H9 (cell line): ENCODE measurements at regions not wholly inside any gene's neighbourhood (a gene's known extent, or its start where the extent isn't known, plus 50 kb on each side); places are given as distances from the start of the nearest gene placed in this dataset.
A peak's percentile ranks its signal among the peaks of the same experiment; 100 is the strongest.

Experiments used
- DNase-seq: peaks from one replicate; pipeline ENCODE4 v3.0.0-alpha.2; 2017
- H2AFZ ChIP-seq: one replicate; pipeline ENCODE4 v1.6.1; 2013; ENCODE audit warnings: mild to moderate bottlenecking, low read length, control low read depth, moderate library complexity
- H2AK5ac ChIP-seq: 2 replicates; pipeline ENCODE4 v1.6.1; 2013; ENCODE audit warnings: low read length, control low read depth, mixed read lengths; ENCODE audit not compliant: insufficient read length
- H2BK120ac ChIP-seq: one replicate; pipeline ENCODE4 v1.6.1; 2013; ENCODE audit warnings: low read depth, mild to moderate bottlenecking, low read length, control low read depth, inconsistent platforms; ENCODE audit not compliant: poor library complexity, severe bottlenecking
- H2BK12ac ChIP-seq: 2 replicates; pipeline ENCODE4 v1.6.1; 2013; ENCODE audit warnings: low read length, control low read depth, mixed read lengths, low read depth; ENCODE audit not compliant: insufficient read length
- H2BK15ac ChIP-seq: 2 replicates; pipeline ENCODE4 v1.6.1; 2013; ENCODE audit warnings: low read depth, low read length, control low read depth
- H2BK20ac ChIP-seq: one replicate; pipeline ENCODE4 v1.6.1; 2013; ENCODE audit warnings: low read depth, mild to moderate bottlenecking, low read length, control low read depth, inconsistent platforms; ENCODE audit not compliant: poor library complexity, severe bottlenecking
- H2BK5ac ChIP-seq: 2 replicates; pipeline ENCODE4 v1.6.1; 2013; ENCODE audit warnings: low read length, control low read depth, mixed read lengths; ENCODE audit not compliant: insufficient read length
- H3K14ac ChIP-seq: 2 replicates; pipeline ENCODE4 v1.6.1; 2013; ENCODE audit warnings: low read length, control low read depth; ENCODE audit not compliant: insufficient read depth
- H3K18ac ChIP-seq: 2 replicates; pipeline ENCODE4 v1.6.1; 2013; ENCODE audit warnings: low read depth, mild to moderate bottlenecking, mixed read lengths, low read length, control low read depth; ENCODE audit not compliant: insufficient read length
- H3K23ac ChIP-seq: 2 replicates; pipeline ENCODE4 v1.6.1; 2013; ENCODE audit warnings: low read length, control low read depth, mixed read lengths, low read depth; ENCODE audit not compliant: insufficient read length
- H3K23me2 ChIP-seq: 2 replicates; pipeline ENCODE4 v1.6.1; 2013; ENCODE audit warnings: low read depth, mild to moderate bottlenecking, mixed read lengths, low read length, control low read depth; ENCODE audit not compliant: insufficient read length, poor library complexity, severe bottlenecking
- H3K27ac ChIP-seq: 2 replicates; pipeline ENCODE4 v1.5.1; 2013; ENCODE audit warnings: low read length, control low read depth, mixed read lengths, low read depth; ENCODE audit not compliant: insufficient read length
- H3K27me3 ChIP-seq: 2 replicates; pipeline ENCODE4 v1.6.1; 2013; ENCODE audit warnings: low read length, control low read depth, inconsistent platforms; ENCODE audit not compliant: insufficient read depth
- H3K4ac ChIP-seq: 2 replicates; pipeline ENCODE4 v1.6.1; 2013; ENCODE audit warnings: low read depth, mild to moderate bottlenecking, control low read depth, inconsistent platforms, low read length, moderate library complexity
- H3K4me1 ChIP-seq: 2 replicates; pipeline ENCODE4 v1.6.1; 2013; ENCODE audit warnings: low read length, control low read depth, inconsistent platforms; ENCODE audit not compliant: insufficient read depth
- H3K4me2 ChIP-seq: 2 replicates; pipeline ENCODE4 v1.6.1; 2013; ENCODE audit warnings: low read length, control low read depth, mixed read lengths; ENCODE audit not compliant: insufficient read length, insufficient read depth
- H3K56ac ChIP-seq: 2 replicates; pipeline ENCODE4 v1.6.1; 2013; ENCODE audit warnings: low read depth, mild to moderate bottlenecking, mixed read lengths, low read length, control low read depth; ENCODE audit not compliant: insufficient read length
- H3K79me1 ChIP-seq: 2 replicates; pipeline ENCODE4 v1.6.1; 2013; ENCODE audit warnings: low read depth, mild to moderate bottlenecking, moderate library complexity, low read length, control low read depth, inconsistent platforms; ENCODE audit not compliant: insufficient read depth, poor library complexity, severe bottlenecking
- H3K79me2 ChIP-seq: 2 replicates; pipeline ENCODE4 v1.6.1; 2013; ENCODE audit warnings: low read length, control low read depth, inconsistent platforms; ENCODE audit not compliant: insufficient read depth
- H3K9ac ChIP-seq: 2 replicates; pipeline ENCODE4 v1.6.1; 2013; ENCODE audit warnings: low read length, control low read depth, mixed read lengths; ENCODE audit not compliant: insufficient read length; ENCODE audit errors: extremely low read depth
- H3K9me3 ChIP-seq: one replicate; pipeline ENCODE4 v1.6.1; 2013; ENCODE audit warnings: low read depth, low read length, inconsistent platforms; ENCODE audit not compliant: control insufficient read depth
- H3T11ph ChIP-seq: one replicate; pipeline ENCODE4 v1.6.1; 2013; ENCODE audit warnings: mild to moderate bottlenecking, low read length, control low read depth, inconsistent platforms
- H4K20me1 ChIP-seq: one replicate; pipeline ENCODE4 v1.6.1; 2013; ENCODE audit not compliant: control insufficient read depth, insufficient read length, insufficient read depth
- H4K5ac ChIP-seq: 2 replicates; pipeline ENCODE4 v1.6.1; 2013; ENCODE audit warnings: low read depth, mild to moderate bottlenecking, mixed read lengths, low read length, control low read depth; ENCODE audit not compliant: insufficient read length
- H4K8ac ChIP-seq: replicated peaks from 2 replicates; pipeline ENCODE4 v1.6.1; 2013; ENCODE audit warnings: low read length, control low read depth, mixed read lengths, low read depth; ENCODE audit not compliant: insufficient read length
- H4K91ac ChIP-seq: 2 replicates; pipeline ENCODE4 v1.6.1; 2013; ENCODE audit warnings: low read depth, mild to moderate bottlenecking, moderate library complexity, mixed read lengths, low read length, control low read depth; ENCODE audit not compliant: insufficient read length
- H3K27ac Mint-ChIP-seq, 3 experiments: 2 replicates in 2 of 3; 3 replicates in 1 of 3; pipeline ENCODE4 v1.8.0; 2020 to 2021; ENCODE audit warnings: mixed read lengths in 3 of 3, mild to moderate bottlenecking in 1 of 3, moderate library complexity in 1 of 3
- H3K27me3 Mint-ChIP-seq: 2 replicates; pipeline ENCODE4 v1.8.0; 2021; ENCODE audit warnings: low read depth, mild to moderate bottlenecking, moderate library complexity, mixed read lengths
- H3K36me3 Mint-ChIP-seq, 3 experiments: 2 replicates in 2 of 3; 3 replicates in 1 of 3; pipeline ENCODE4 v1.8.0; 2020 to 2021; ENCODE audit warnings: low read depth in 3 of 3, mixed read lengths in 3 of 3; ENCODE audit not compliant: insufficient read depth in 1 of 3
- H3K4me1 Mint-ChIP-seq, 2 experiments: 2 replicates each; pipeline ENCODE4 v1.8.0; 2020; ENCODE audit warnings: mixed read lengths in 2 of 2
- H3K4me3 Mint-ChIP-seq, 2 experiments: 2 replicates in 1 of 2; 3 replicates in 1 of 2; pipeline ENCODE4 v1.8.0; 2020 to 2021; ENCODE audit warnings: mild to moderate bottlenecking in 2 of 2, mixed read lengths in 2 of 2, moderate library complexity in 1 of 2
- H3K9me3 Mint-ChIP-seq, 2 experiments: 2 replicates in 1 of 2; 3 replicates in 1 of 2; pipeline ENCODE4 v1.8.0; 2020; ENCODE audit warnings: mild to moderate bottlenecking in 2 of 2, mixed read lengths in 2 of 2, moderate library complexity in 1 of 2
- CTCF ChIP-seq: fragments of 200-600 bp; sonication (generic); conservative IDR thresholded peaks from 3 replicates; pipeline ENCODE4 v1.8.0; 2021; ENCODE audit warnings: antibody characterized with exemption, mild to moderate bottlenecking
- WGBS: extraction: QIAGEN DNeasy Blood & Tissue Kit; methylation state at CpG from one replicate; pipeline ENCODE4 v1.1.7; 2013; ENCODE audit warnings: missing lambda C conversion rate, low lambda C conversion rate, mixed read lengths; ENCODE audit not compliant: insufficient read length; ENCODE audit errors: extremely low coverage; 5-methylcytosine and 5-hydroxymethylcytosine counted together

DNA sequence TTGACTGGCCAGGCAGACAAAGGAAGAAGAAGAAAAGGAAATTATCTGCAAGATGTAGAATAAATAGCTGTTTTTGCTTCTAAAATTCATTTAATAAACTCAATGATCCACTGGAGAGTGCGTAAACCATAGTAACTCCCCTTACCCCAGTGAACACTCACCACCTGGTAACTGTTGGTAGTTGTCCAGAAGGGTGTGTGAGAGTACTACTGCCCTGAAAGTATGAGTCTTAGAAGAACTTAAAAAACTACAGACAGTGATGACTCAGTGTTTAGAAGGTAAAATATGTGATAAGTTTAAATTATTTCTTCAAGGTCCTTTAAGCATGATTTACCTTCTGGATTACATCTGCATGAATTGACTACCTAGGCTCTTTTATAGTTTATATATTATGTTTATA lies 53.0 kb upstream of the SEMA3A start:
- Histone ChIP-seq H3K79me1 (no peaks in the 10 kb centered on the region), H3K4me2 (no peak overlapping the region), H3K79me2 (no peaks in the 10 kb centered on the region), H4K8ac (no peak overlapping the region), H2BK5ac (no peak overlapping the region), H4K91ac (no peak overlapping the region), H2BK15ac (no peak overlapping the region), H4K5ac (no peak overlapping the region), H3K9me3 (no peaks in the 10 kb centered on the region), H2BK20ac (no peak overlapping the region), H3K14ac (no peak overlapping the region), H3K27me3 (no peaks in the 10 kb centered on the region), H3K4ac (no peak overlapping the region), H3K4me1 (peaks cover 10% of the 10 kb centered on the region; the same call in 1 of the 2 replicates), H2BK12ac (no peak overlapping the region), H3K9ac (no peak overlapping the region), H3K27ac (no peak overlapping the region), H3K56ac (no peak overlapping the region), H2BK120ac (no peak overlapping the region), H2AFZ (no peak overlapping the region), H3K18ac (no peak overlapping the region), H3T11ph (no peak overlapping the region), H3K23me2 (no peaks in the 10 kb centered on the region), H3K23ac (no peak overlapping the region), H2AK5ac (no peak overlapping the region), H4K20me1 (no peaks in the 10 kb centered on the region)
- H3K27ac Mint-ChIP-seq = peak overlapping the region in 1 of 3 experiments; percentile 7; a peak in 1 of 7 replicates
- no peak overlapping the region for H3K4me3 Mint-ChIP-seq
- no CpG with 5 or more reads among the region's 1 CpG for WGBS
- H3K9me3 Mint-ChIP-seq = peaks cover 31 to 36% of the 10 kb centered on the region in 2 experiments
- H3K27me3 Mint-ChIP-seq = peaks cover 2% of the 10 kb centered on the region; the same call in 1 of the 2 replicates
- H3K4me1 Mint-ChIP-seq = peaks cover 21% of the 10 kb centered on the region in 2 experiments
- no peak for TF ChIP-seq CTCF
- peaks cover 28 to 37% (median 31%) of the 10 kb centered on the region in 3 experiments for H3K36me3 Mint-ChIP-seq
- DNase-seq = no peak
